Thyroid gland (tissue), 4 donors: ENCODE measurements at regions not wholly inside any gene's neighbourhood (a gene's known extent, or its start where the extent isn't known, plus 50 kb on each side); places are given as distances from the start of the nearest gene placed in this dataset.

Experiments
- DNase-seq, 2 donors: peaks; one replicate each; pipeline ENCODE4 v3.0.0-alpha.2; 2019
- H3K27ac ChIP-seq, 3 donors: fragments of 200-600 bp; sonication (generic); 1 replicate in 2 of 3; 2 replicates in 1 of 3; pipeline ENCODE4 v1.5.1; 2016 to 2019; ENCODE audit warnings: mild to moderate bottlenecking in 1 of 3, moderate library complexity in 1 of 3
- H3K27me3 ChIP-seq: fragments of 200-600 bp; sonication (generic); one replicate; pipeline ENCODE4 v1.5.1; 2019
- H3K36me3 ChIP-seq, 2 donors: fragments of 200-600 bp; sonication (generic); one replicate each; pipeline ENCODE4 v1.5.1; 2016 to 2019
- H3K4me1 ChIP-seq, 2 donors: fragments of 200-600 bp; sonication (generic); one replicate each; pipeline ENCODE4 v1.5.1; 2017 to 2019
- H3K4me3 ChIP-seq, 3 donors: fragments of 200-600 bp; sonication (generic); replicated peaks in 1 of 3; 1 replicate in 2 of 3; 2 replicates in 1 of 3; pipeline ENCODE4 v1.5.1; 2016; ENCODE audit warnings: mild to moderate bottlenecking in 1 of 3
- H3K9me3 ChIP-seq: fragments of 200-600 bp; sonication (generic); one replicate; pipeline ENCODE4 v1.5.1; 2017
- POLR2A ChIP-seq, 2 donors: fragments of 450-650 bp; IDR thresholded peaks; one replicate each; pipeline ENCODE4 v1.6.1; 2017; ENCODE audit warnings: antibody characterized with exemption in 2 of 2, mild to moderate bottlenecking in 2 of 2, moderate library complexity in 1 of 2
- WGBS, 2 donors: methylation state at CpG; one replicate each; pipeline ENCODE4 v1.1.5; 2017; 5-methylcytosine and 5-hydroxymethylcytosine counted together
- intact Hi-C: fragments of 100-400 bp; cut with DNase I; formaldehyde crosslinking; loops from one replicate; pipeline ENCODE4 v1.15.1; 2023
- TF ChIP-seq, protein P1 (sequence below), 6 experiments: fragments of 200-600 bp in 3 of 6; fragments of 450-650 bp in 3 of 6; sonication (generic) in 3 of 6; IDR thresholded peaks; one replicate each; pipeline ENCODE4 v1.5.1; 2016 to 2019; ENCODE audit warnings: antibody characterized with exemption in 6 of 6, mild to moderate bottlenecking in 2 of 6, inconsistent platforms in 1 of 6, moderate library complexity in 1 of 6

DNA sequence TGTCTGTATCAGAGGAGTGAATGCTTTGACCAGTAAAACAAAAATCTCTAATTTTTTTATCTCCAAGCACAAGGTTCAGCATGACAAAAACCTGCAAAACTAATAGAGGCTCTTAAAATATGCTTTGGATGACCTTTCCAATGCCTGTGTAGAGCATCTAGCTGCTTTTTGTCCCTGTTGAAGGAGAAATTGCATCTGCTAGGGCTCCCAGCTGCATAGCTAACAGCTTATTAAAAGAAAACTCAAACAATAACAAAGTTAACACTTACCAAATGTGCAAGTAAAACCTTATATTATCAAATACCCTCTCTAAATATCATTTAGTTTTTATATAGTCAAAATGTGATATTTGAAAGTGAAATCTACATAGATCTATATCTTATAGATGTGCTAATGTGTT, 378.6 kb downstream of the CD109 start:
- no peaks in the 10 kb centered on the region for H3K9me3 ChIP-seq
- no peaks in the 10 kb centered on the region for H3K27me3 ChIP-seq
- H3K4me1 ChIP-seq, result no peaks in the 10 kb centered on the region
- TF ChIP-seq, protein P1, sequence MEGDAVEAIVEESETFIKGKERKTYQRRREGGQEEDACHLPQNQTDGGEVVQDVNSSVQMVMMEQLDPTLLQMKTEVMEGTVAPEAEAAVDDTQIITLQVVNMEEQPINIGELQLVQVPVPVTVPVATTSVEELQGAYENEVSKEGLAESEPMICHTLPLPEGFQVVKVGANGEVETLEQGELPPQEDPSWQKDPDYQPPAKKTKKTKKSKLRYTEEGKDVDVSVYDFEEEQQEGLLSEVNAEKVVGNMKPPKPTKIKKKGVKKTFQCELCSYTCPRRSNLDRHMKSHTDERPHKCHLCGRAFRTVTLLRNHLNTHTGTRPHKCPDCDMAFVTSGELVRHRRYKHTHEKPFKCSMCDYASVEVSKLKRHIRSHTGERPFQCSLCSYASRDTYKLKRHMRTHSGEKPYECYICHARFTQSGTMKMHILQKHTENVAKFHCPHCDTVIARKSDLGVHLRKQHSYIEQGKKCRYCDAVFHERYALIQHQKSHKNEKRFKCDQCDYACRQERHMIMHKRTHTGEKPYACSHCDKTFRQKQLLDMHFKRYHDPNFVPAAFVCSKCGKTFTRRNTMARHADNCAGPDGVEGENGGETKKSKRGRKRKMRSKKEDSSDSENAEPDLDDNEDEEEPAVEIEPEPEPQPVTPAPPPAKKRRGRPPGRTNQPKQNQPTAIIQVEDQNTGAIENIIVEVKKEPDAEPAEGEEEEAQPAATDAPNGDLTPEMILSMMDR (IDR thresholded peaks at IDR 0.05), result no peak
- TF ChIP-seq POLR2A (IDR thresholded peaks at IDR 0.05), result no peak
- no peak overlapping the region for H3K27ac ChIP-seq
- no peaks in the 10 kb centered on the region for H3K36me3 ChIP-seq
- H3K4me3 ChIP-seq, result no peak overlapping the region
- intact Hi-C loops, result no loop called here
- no peak for DNase-seq

DNA sequence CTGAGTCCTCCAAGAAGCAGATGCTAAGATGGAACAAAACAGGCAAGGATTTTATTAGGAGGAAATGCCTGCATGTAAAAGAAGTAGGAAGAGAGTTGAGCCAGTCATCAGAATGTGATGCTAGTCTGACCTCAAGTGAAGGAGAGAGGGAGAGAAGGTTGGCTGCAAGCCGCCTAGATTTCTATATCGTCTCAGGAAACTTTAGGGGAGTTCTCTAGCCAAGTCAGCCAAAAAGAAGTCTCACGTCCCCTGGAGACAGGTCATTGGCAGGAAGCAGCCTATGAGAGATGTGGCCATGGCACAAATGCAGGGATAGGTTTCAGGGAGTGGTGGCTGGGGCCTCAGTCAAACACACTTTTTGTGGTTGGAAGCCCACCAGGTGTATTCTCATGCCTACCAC, 378.0 kb downstream of the CD109 start:
- intact Hi-C loops, result no loop called here
- no peak overlapping the region for H3K27ac ChIP-seq
- WGBS, 2 donors, result 53 to 71% methylated on average over 3 of the region's 3 CpGs

DNA sequence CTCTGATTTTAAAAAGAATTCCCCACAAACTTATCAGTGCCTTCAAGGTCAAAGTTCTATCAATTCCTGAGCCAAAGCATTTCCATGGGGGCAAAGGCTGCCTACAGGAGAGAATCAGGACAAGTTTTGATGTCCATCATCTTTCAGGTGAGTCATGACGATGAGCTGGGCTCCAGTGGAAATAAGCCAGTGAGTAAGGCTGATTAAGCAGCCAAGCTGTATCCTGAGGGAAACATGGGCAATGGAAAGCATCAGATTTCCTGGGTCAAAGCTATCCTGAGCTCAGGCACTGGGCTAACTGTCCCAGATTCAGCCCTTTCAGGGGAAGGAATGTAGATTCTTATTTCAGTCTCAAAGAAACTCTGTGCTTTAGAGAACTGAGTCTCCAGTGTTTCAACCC, 377.4 kb downstream of the CD109 start:
- no peak overlapping the region for H3K4me3 ChIP-seq
- H3K27ac ChIP-seq, result no peak overlapping the region
- H3K36me3 ChIP-seq, result no peaks in the 10 kb centered on the region
- no peaks in the 10 kb centered on the region for H3K27me3 ChIP-seq
- no peak for DNase-seq
- TF ChIP-seq, protein P1 (IDR thresholded peaks at IDR 0.05), result no peak
- no peak for TF ChIP-seq POLR2A (IDR thresholded peaks at IDR 0.05)
- intact Hi-C loops, result no loop called here
- 86 to 89% methylated on average over 1 of the region's 1 CpG for WGBS, 2 donors
- no peaks in the 10 kb centered on the region for H3K4me1 ChIP-seq
- H3K9me3 ChIP-seq, result no peaks in the 10 kb centered on the region

More for the DNA sequence above, 378.0 kb downstream of the CD109 start:
- H3K9me3 ChIP-seq, result no peaks in the 10 kb centered on the region
- no peaks in the 10 kb centered on the region for H3K4me1 ChIP-seq
- TF ChIP-seq, protein P1 (IDR thresholded peaks at IDR 0.05), result no peak
- no peak for TF ChIP-seq POLR2A (IDR thresholded peaks at IDR 0.05)
- H3K36me3 ChIP-seq, result no peaks in the 10 kb centered on the region
- DNase-seq, result no peak
- no peaks in the 10 kb centered on the region for H3K27me3 ChIP-seq
- no peak overlapping the region for H3K4me3 ChIP-seq

DNA sequence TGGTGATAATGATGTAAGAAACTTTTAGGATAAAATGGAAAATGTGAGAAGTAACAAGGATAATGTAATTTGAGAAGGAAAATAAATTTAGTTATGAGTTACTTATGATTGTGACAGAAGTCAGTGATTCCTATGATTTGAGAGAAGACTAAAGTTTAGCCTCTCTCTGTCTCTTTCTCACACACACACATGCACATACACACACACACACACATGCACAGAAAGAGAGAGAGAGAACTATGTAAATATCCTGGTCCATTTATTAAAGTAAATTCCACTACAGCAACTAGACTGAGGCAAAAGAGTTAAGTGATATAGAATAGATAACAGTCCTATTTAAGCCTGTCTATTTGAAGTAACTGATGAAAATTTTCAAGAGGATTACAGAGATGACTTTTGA, 375.2 kb downstream of the CD109 start:
- no peak for TF ChIP-seq POLR2A (IDR thresholded peaks at IDR 0.05)
- Histone ChIP-seq H3K27me3 (no peaks in the 10 kb centered on the region), H3K9me3 (no peaks in the 10 kb centered on the region), H3K36me3 (no peaks in the 10 kb centered on the region), H3K4me1 (no peaks in the 10 kb centered on the region), H3K27ac (no peak overlapping the region), H3K4me3 (no peak overlapping the region)
- DNase-seq, result no peak
- intact Hi-C loops, result no loop called here

DNA sequence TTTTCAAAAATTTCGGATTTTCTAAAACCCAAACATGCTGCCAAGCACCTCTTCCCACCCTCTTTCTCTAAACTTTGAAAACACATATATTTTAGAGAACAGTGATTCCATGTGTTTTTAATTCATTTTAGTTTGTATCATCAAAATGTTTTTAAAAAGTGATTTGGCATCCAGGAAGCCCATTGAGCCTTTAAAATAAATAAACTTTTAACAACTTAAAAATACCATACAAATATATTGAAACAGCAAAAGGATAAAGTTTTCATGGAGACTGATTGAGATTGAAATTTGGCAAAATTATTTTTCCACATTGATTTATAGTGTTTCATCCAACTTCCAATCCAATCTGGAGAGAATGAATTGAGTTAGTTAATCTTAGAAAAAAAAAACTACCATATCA, 374.7 kb downstream of the CD109 start:
- Histone ChIP-seq H3K9me3 (no peaks in the 10 kb centered on the region), H3K4me3 (no peak overlapping the region), H3K36me3 (no peaks in the 10 kb centered on the region), H3K27ac (no peak overlapping the region), H3K4me1 (no peaks in the 10 kb centered on the region), H3K27me3 (no peaks in the 10 kb centered on the region)
- DNase-seq, result no peak
- TF ChIP-seq, protein P1 (IDR thresholded peaks at IDR 0.05), result no peak
- no peak for TF ChIP-seq POLR2A (IDR thresholded peaks at IDR 0.05)
- intact Hi-C loops, result no loop called here
- 54 to 65% methylated on average over 1 of the region's 1 CpG for WGBS, 2 donors

DNA sequence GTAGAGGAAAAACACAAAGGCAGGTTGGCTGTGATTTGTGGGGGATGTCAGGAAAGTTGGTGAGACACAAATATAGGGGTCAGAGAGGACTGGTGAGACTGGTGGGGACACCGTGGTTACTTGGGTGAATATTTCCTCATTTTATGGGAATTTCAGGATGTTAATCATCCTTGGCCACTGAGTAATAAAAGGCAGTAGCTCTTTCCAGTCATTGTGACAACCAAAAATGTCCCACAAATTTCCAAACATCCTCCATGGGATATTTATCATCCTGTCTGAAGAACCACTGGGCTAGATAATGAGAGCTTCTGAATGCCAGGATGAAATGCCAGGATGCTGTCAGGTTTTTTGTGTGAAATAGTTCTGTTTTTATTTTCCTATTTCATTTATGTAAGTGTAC, 374.1 kb downstream of the CD109 start:
- TF ChIP-seq, protein P1 (IDR thresholded peaks at IDR 0.05), result no peak
- Histone ChIP-seq H3K4me3 (no peak overlapping the region), H3K27me3 (no peaks in the 10 kb centered on the region), H3K36me3 (no peaks in the 10 kb centered on the region), H3K9me3 (no peaks in the 10 kb centered on the region), H3K27ac (no peak overlapping the region), H3K4me1 (no peaks in the 10 kb centered on the region)
- DNase-seq, result no peak
- WGBS, 2 donors, result 76 to 77% methylated on average over 1 of the region's 1 CpG
- intact Hi-C loops, result no loop called here
